Uterus (tissue), 3 donors: ENCODE measurements at regions not wholly inside any gene's neighbourhood (a gene's known extent, or its start where the extent isn't known, plus 50 kb on each side); places are given as distances from the start of the nearest gene placed in this dataset.

Experiments used
- DNase-seq, 2 donors: peaks; one replicate each; pipeline ENCODE4 v3.0.0-alpha.2; 2019 to 2020
- H3K27ac ChIP-seq, 2 donors: fragments of 200-600 bp; sonication (generic); 1 replicate in 1 of 2; 2 replicates in 1 of 2; pipeline ENCODE4 v1.5.1; 2016 to 2018
- H3K27me3 ChIP-seq, 2 donors: fragments of 200-600 bp; sonication (generic); one replicate each; pipeline ENCODE4 v1.5.1; 2018 to 2019; ENCODE audit warnings: control low read depth in 1 of 2
- H3K36me3 ChIP-seq, 2 donors: fragments of 200-600 bp; sonication (generic); one replicate each; pipeline ENCODE4 v1.5.1; 2019; ENCODE audit warnings: control low read depth in 1 of 2
- H3K4me1 ChIP-seq, 2 donors: fragments of 200-600 bp; sonication (generic); one replicate each; pipeline ENCODE4 v1.5.1; 2018 to 2019; ENCODE audit warnings: control low read depth in 1 of 2
- H3K4me3 ChIP-seq, 2 donors: fragments of 200-600 bp; sonication (generic); 1 replicate in 1 of 2; 2 replicates in 1 of 2; pipeline ENCODE4 v1.5.1; 2018 to 2019; ENCODE audit warnings: mild to moderate bottlenecking in 1 of 2
- H3K9me3 ChIP-seq, 2 donors: fragments of 200-600 bp; sonication (generic); one replicate each; pipeline ENCODE4 v1.5.1; 2019; ENCODE audit warnings: control low read depth in 1 of 2
- POLR2A ChIP-seq, 2 donors: fragments of 450-650 bp; IDR thresholded peaks; one replicate each; pipeline ENCODE4 v1.6.1; 2016; ENCODE audit warnings: antibody characterized with exemption in 2 of 2, mild to moderate bottlenecking in 1 of 2, moderate library complexity in 1 of 2
- intact Hi-C: fragments of 100-400 bp; cut with DNase I; formaldehyde crosslinking; loops from one replicate; pipeline ENCODE4 v1.15.1; 2023; ENCODE audit warnings: low total_unique reads
- TF ChIP-seq, protein P1 (sequence below), 4 experiments: fragments of 200-600 bp in 2 of 4; fragments of 450-650 bp in 2 of 4; sonication (generic) in 2 of 4; IDR thresholded peaks; one replicate each; pipeline ENCODE4 v1.5.1; 2016 to 2019; ENCODE audit warnings: antibody characterized with exemption in 4 of 4, mild to moderate bottlenecking in 2 of 4, moderate library complexity in 1 of 4
- donor health status: DM: yes; HTN: yes; CAD: no.

DNA sequence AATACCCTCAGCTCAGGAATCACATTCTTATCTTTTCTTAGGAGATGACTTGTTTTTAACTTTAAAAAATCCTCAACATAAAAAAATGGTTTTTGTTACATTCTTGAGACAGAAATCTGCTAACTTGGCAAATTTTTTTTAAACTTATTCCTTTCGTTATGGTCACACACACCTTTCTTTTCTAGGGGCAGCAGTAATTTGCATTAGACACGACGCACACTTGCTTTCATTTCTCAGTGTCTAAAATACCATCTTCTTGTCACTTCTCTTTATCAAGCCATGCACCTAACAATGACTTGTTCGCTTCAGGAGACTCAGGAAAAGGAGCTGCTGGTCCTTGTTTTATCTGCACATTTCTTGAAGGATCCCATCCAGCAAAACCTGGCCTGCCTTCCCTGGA lies 112.6 kb upstream of the TBL1X start:
- H3K36me3 ChIP-seq = no peaks in the 10 kb centered on the region
- H3K27me3 ChIP-seq = no peaks in the 10 kb centered on the region
- intact Hi-C loops = no loop called here
- no peak for DNase-seq
- H3K4me1 ChIP-seq = no peaks in the 10 kb centered on the region
- TF ChIP-seq, protein P1, sequence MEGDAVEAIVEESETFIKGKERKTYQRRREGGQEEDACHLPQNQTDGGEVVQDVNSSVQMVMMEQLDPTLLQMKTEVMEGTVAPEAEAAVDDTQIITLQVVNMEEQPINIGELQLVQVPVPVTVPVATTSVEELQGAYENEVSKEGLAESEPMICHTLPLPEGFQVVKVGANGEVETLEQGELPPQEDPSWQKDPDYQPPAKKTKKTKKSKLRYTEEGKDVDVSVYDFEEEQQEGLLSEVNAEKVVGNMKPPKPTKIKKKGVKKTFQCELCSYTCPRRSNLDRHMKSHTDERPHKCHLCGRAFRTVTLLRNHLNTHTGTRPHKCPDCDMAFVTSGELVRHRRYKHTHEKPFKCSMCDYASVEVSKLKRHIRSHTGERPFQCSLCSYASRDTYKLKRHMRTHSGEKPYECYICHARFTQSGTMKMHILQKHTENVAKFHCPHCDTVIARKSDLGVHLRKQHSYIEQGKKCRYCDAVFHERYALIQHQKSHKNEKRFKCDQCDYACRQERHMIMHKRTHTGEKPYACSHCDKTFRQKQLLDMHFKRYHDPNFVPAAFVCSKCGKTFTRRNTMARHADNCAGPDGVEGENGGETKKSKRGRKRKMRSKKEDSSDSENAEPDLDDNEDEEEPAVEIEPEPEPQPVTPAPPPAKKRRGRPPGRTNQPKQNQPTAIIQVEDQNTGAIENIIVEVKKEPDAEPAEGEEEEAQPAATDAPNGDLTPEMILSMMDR (IDR thresholded peaks at IDR 0.05) = no peak
- TF ChIP-seq POLR2A (IDR thresholded peaks at IDR 0.05) = no peak
- H3K4me3 ChIP-seq = no peak overlapping the region
- no peaks in the 10 kb centered on the region for H3K9me3 ChIP-seq
- H3K27ac ChIP-seq = no peak overlapping the region

DNA sequence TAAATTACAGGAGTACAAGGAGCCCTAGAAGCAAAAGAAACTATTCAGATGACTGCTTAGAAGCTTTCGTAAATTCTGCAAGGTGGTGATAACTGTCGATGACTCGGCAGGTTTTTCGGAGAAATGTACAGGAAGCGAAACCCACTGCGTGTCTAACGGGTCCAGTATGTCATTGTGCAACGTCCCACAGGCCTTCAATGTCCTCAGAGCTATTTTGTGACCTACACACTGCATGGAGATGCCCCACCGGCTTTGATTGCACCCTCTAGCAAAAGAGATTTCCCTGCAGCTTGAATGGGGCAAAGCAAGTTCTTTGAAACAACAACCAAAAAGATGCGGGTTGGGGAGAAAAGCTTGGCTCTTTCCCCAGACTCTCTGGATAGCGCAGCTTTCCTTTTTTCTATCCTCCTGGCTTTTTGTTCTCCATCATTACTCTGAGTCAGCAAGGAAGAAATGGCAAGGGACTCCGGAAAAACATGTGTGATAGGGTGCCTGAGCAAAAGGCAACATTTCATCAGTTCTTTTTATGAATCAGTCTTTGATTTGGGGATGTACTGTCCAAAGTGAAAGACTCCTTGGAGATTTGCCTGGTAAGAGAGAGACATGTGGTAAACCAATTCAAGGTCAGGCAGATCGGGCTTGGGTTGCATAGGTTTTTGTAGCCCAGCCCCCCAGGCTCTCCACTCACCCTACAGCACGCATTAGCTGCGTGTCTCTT lies 112.0 kb upstream of the TBL1X start:
- no peak for DNase-seq

DNA sequence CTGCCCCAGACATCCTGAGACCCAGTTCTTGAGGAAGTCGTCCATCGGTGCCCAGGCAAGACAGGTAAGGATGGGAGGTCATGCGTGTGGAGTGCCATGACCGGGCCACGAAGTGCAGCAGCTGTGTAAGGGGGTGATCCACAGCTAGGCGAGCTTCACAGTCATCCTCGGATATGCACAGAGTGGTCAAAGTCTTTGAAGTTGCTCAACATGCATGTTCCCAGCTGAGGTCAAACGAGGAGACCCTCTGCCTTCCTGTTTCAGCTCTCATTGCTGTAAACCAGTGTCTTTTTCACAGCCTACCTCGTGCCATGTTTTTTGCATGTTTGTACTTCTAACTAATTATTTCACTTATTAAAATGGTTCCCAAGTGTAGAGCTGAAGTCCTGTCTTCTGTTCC lies 109.9 kb upstream of the TBL1X start:
- intact Hi-C loops = no loop called here
- no peak for TF ChIP-seq POLR2A (IDR thresholded peaks at IDR 0.05)
- TF ChIP-seq, protein P1 (IDR thresholded peaks at IDR 0.05) = no peak
- Histone ChIP-seq H3K36me3 (no peaks in the 10 kb centered on the region), H3K4me3 (no peak overlapping the region), H3K27ac (no peak overlapping the region), H3K9me3 (no peaks in the 10 kb centered on the region), H3K4me1 (no peaks in the 10 kb centered on the region), H3K27me3 (no peaks in the 10 kb centered on the region)
- DNase-seq = no peak

More for the DNA sequence above, 112.0 kb upstream of the TBL1X start:
- H3K36me3 ChIP-seq = no peaks in the 10 kb centered on the region
- intact Hi-C loops = no loop called here
- TF ChIP-seq, protein P1 (IDR thresholded peaks at IDR 0.05) = no peak
- TF ChIP-seq POLR2A (IDR thresholded peaks at IDR 0.05) = no peak
- H3K27me3 ChIP-seq = no peaks in the 10 kb centered on the region
- no peak overlapping the region for H3K4me3 ChIP-seq
- peak overlapping the region in 1 of 2 donors; percentile 13 for H3K27ac ChIP-seq
- H3K9me3 ChIP-seq = no peaks in the 10 kb centered on the region
- no peaks in the 10 kb centered on the region for H3K4me1 ChIP-seq

DNA sequence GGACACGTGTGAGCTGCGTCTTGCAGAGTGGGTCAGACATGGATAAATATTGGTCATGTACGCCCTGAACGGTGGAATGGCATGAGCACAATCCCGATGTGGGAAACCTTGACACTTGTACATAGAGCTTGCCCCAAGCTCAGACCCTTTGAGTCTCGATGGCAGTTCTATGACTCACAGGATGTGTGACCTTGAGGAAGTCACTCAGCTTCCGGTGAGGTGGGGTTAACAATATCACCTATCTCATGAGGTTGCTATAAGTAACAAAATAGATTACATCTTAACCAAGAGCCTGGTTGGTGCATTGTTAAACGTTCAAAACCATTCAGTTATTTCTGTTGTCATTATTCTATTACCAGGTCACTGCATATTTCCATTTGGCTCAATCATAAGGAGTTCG lies 109.1 kb upstream of the TBL1X start:
- TF ChIP-seq POLR2A (IDR thresholded peaks at IDR 0.05) = no peak
- TF ChIP-seq, protein P1 (IDR thresholded peaks at IDR 0.05) = no peak
- no peaks in the 10 kb centered on the region for H3K36me3 ChIP-seq
- no peak overlapping the region for H3K27ac ChIP-seq
- no peaks in the 10 kb centered on the region for H3K9me3 ChIP-seq
- H3K4me3 ChIP-seq = no peak overlapping the region
- no peaks in the 10 kb centered on the region for H3K4me1 ChIP-seq
- no peak for DNase-seq
- no peaks in the 10 kb centered on the region for H3K27me3 ChIP-seq
- intact Hi-C loops = no loop called here

DNA sequence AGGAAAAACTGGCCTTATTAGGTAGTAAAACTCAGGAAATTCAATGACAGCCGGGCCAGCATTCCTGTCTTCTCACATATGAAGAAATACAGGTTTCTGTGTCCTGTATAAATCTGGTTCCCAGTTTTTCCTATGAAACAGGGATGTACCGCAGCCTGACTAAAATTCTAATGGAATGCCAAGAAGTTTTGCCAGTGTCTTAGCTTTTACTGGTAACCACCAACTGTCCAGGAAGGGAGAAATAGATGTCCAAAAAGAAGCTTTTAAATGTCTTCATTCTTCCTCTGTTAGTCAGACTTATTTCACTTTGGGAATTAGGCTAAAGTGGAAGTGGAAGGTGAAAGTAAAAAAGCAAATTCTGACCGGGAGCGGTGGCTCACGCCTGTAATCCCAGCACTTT lies 108.0 kb upstream of the TBL1X start:
- intact Hi-C loops = no loop called here
- no peaks in the 10 kb centered on the region for H3K36me3 ChIP-seq
- H3K4me3 ChIP-seq = no peak overlapping the region
- no peaks in the 10 kb centered on the region for H3K9me3 ChIP-seq
- H3K27me3 ChIP-seq = no peaks in the 10 kb centered on the region
- H3K27ac ChIP-seq = no peak overlapping the region
- H3K4me1 ChIP-seq = no peaks in the 10 kb centered on the region
- DNase-seq = no peak
- TF ChIP-seq, protein P1 (IDR thresholded peaks at IDR 0.05) = no peak
- no peak for TF ChIP-seq POLR2A (IDR thresholded peaks at IDR 0.05)
